K562 (cell line): ENCODE measurements at regions not wholly inside any gene's neighbourhood (a gene's known extent, or its start where the extent isn't known, plus 50 kb on each side); places are given as distances from the start of the nearest gene placed in this dataset.

ENCODE experiments used
- ATAC-seq: fragments of 200-7000 bp; cut with Tn5 transposase; 3 replicates; pipeline ENCODE4 v1.9.1; 2020; ENCODE audit warnings: moderate library complexity
- BruUV-seq: library from RNA; stranded (reverse); fragments of 400-500 nt; replicated peaks from 2 replicates; lab custom pipeline; 2021; lab: Mats Ljungman, UMichigan
- CTCF ChIA-PET: fragments of 300-600 bp; formaldehyde crosslinking; extraction: SDS; loops from one replicate; lab custom pipeline; 2021; ENCODE audit warnings: low intra/inter-chr PET ratio; lab: Yijun Ruan, JAX
- POLR2A ChIA-PET: fragments of 300-600, 350-650 bp; sonication (Branson Sonifier 250); formaldehyde crosslinking; extraction: SDS; loops from one replicate; lab custom pipeline; 2021; ENCODE audit warnings: antibody characterized with exemption, inconsistent platforms; lab: Yijun Ruan, JAX
- DNase-seq, 4 experiments: peaks; one replicate each; pipeline versions ENCODE4 v3.0.0 to v3.0.0-alpha.2; 2011 to 2018; ENCODE audit warnings: low spot score in 3 of 4, mixed read lengths in 3 of 4; ENCODE audit errors: extremely low read depth in 1 of 4
- FAIRE-seq: peaks from 2 replicates; lab custom pipeline; 2011; peaks lifted over from hg19 to GRCh38; lab: Jason Lieb, UNC
- H2AFZ ChIP-seq: 2 replicates; pipeline ENCODE4 v1.6.0; 2011; ENCODE audit warnings: low read depth, low read length, control low read depth, inconsistent platforms
- H3K27ac ChIP-seq: fragments of 200-600 bp; 3 replicates; pipeline ENCODE4 v1.8.0; 2011; ENCODE audit warnings: low read depth, mild to moderate bottlenecking, control low read depth, inconsistent platforms, low read length, moderate library complexity, mixed read lengths; ENCODE audit errors: extremely low read depth
- H3K27me3 ChIP-seq, 2 experiments: fragments of 300-600 bp in 1 of 2; 2 replicates in 1 of 2; 3 replicates in 1 of 2; pipeline versions ENCODE4 v1.6.0 to v1.8.0; 2011; ENCODE audit warnings: inconsistent platforms in 2 of 2, low read length in 2 of 2, mild to moderate bottlenecking in 1 of 2, mixed read lengths in 1 of 2, moderate library complexity in 1 of 2; ENCODE audit not compliant: control insufficient read depth in 2 of 2, insufficient read depth in 2 of 2
- H3K36me3 ChIP-seq: fragments of 300-600 bp; 3 replicates; pipeline ENCODE4 v1.8.0; 2011; ENCODE audit warnings: mild to moderate bottlenecking, low read length, inconsistent platforms; ENCODE audit not compliant: control insufficient read depth, insufficient read depth
- H3K4me1 ChIP-seq, 2 experiments: fragments of 200-600 bp in 1 of 2; replicated peaks in 1 of 2; 2 replicates in 1 of 2; 3 replicates in 1 of 2; pipeline versions ENCODE4 v1.5.1 to v1.8.0; 2011; ENCODE audit warnings: inconsistent platforms in 2 of 2, low read length in 2 of 2, mild to moderate bottlenecking in 1 of 2, mixed read lengths in 1 of 2, moderate library complexity in 1 of 2; ENCODE audit not compliant: control insufficient read depth in 2 of 2, insufficient read depth in 2 of 2
- H3K4me2 ChIP-seq: 2 replicates; pipeline ENCODE4 v1.6.1; 2011; ENCODE audit warnings: low read length, control low read depth, inconsistent platforms, mixed read lengths; ENCODE audit not compliant: insufficient read depth
- H3K4me3 ChIP-seq: fragments of 200-600 bp; sonication (generic), shearing (Covaris generic); 2 replicates; pipeline ENCODE4 v1.5.1; 2016; ENCODE audit warnings: control low read depth, inconsistent platforms
- H3K79me2 ChIP-seq: fragments of 200-600 bp; 3 replicates; pipeline ENCODE4 v1.8.0; 2011; ENCODE audit warnings: low read length, inconsistent platforms; ENCODE audit not compliant: control insufficient read depth, insufficient read depth
- H3K9ac ChIP-seq, 2 experiments: 2 replicates each; pipeline versions ENCODE4 v1.6.0 to v1.6.1; 2011; ENCODE audit warnings: low read depth in 2 of 2, low read length in 2 of 2, control low read depth in 1 of 2, inconsistent platforms in 1 of 2, mild to moderate bottlenecking in 1 of 2, mixed read lengths in 1 of 2; ENCODE audit not compliant: insufficient read depth in 1 of 2
- H3K9me1 ChIP-seq: one replicate; pipeline ENCODE4 v1.6.0; 2011; ENCODE audit warnings: inconsistent platforms, mild to moderate bottlenecking, low read length, moderate library complexity; ENCODE audit not compliant: control insufficient read depth, insufficient read depth
- H3K9me3 ChIP-seq: replicated peaks from 2 replicates; pipeline ENCODE4 v1.5.1; 2011; ENCODE audit warnings: low read depth, low read length, inconsistent platforms; ENCODE audit not compliant: control insufficient read depth, insufficient read depth
- H4K20me1 ChIP-seq: replicated peaks from 2 replicates; pipeline ENCODE4 v1.6.1; 2011; ENCODE audit warnings: low read length, inconsistent platforms, mixed read lengths; ENCODE audit not compliant: control insufficient read depth, insufficient read depth
- CLOCK ChIP-seq: fragments of 250-450 bp; sonication (Bioruptor Pico); IDR thresholded peaks from 2 replicates; pipeline ENCODE4 v1.4.0; 2020; ENCODE audit warnings: mild to moderate bottlenecking, moderate library complexity, borderline replicate concordance
- SNAPC5 ChIP-seq: fragments of 250-450 bp; sonication (Bioruptor Pico); IDR thresholded peaks from 2 replicates; pipeline ENCODE4 v1.8.0; 2021; ENCODE audit warnings: moderate library complexity, mild to moderate bottlenecking, inconsistent platforms
- TAL1 ChIP-seq: fragments of 450-650 bp; IDR thresholded peaks from 2 replicates; pipeline ENCODE4 v1.6.1; 2016; ENCODE audit warnings: mild to moderate bottlenecking
- ZBTB9 ChIP-seq: fragments of 450-650 bp; formaldehyde crosslinking; IDR thresholded peaks from 2 replicates; pipeline ENCODE4 v1.4.0; 2020; ENCODE audit warnings: mild to moderate bottlenecking, moderate library complexity
- ZNF609 ChIP-seq: sonication (generic); formaldehyde crosslinking; IDR thresholded peaks from 2 replicates; pipeline ENCODE4 v1.8.1; 2023; ENCODE audit warnings: missing genetic modification reagents, mild to moderate bottlenecking, borderline replicate concordance
- ZNF639 ChIP-seq, 2 experiments: fragments of 200-800 bp in 1 of 2; sonication (Bioruptor generic) in 1 of 2; sonication (generic) in 1 of 2; formaldehyde crosslinking in 1 of 2; IDR thresholded peaks in 1 of 2; conservative IDR thresholded peaks in 1 of 2; 2 replicates each; pipeline versions ENCODE4 v1.5.0 to v1.6.1; 2016 to 2020; ENCODE audit warnings: missing compliant biosample characterization in 1 of 2, missing genetic modification characterization in 1 of 2, missing genetic modification reagents in 1 of 2
- WGBS: fragments of 100-300 bp; shearing (Covaris generic); methylation state at CpG from one replicate; pipeline ENCODE4 v1.1.6; 2016; ENCODE audit warnings: low coverage, mixed read lengths; ENCODE audit not compliant: insufficient coverage; ENCODE audit errors: missing lambda C conversion rate; 5-methylcytosine and 5-hydroxymethylcytosine counted together
- in situ Hi-C: fragments of 300-500 bp; cut with MboI; formaldehyde crosslinking; loops from 4 replicates; pipeline ENCODE4 v1.15.0; 2018; ENCODE audit warnings: inconsistent platforms, mixed read lengths
- intact Hi-C: fragments of 100-400 bp; cut with micrococcal nuclease; formaldehyde crosslinking; loops from 2 replicates; pipeline ENCODE4 v1.14.2; 2022

GRCh38 chr14:54309615-54310014, 87.2 kb upstream of the CDKN3 start (continued):
- TF ChIP-seq CLOCK (CRISPR knock-in tag): no peak

GRCh38 chr14:54310151-54310850, 86.5 kb upstream of the CDKN3 start:
- no peaks in the 10 kb centered on the region for H3K79me2 ChIP-seq
- BruUV-seq: no TSS peak
- FAIRE-seq: no peak
- in situ Hi-C loops (no loop called here), intact Hi-C loops (no loop called here)
- H3K4me2 ChIP-seq: no peak overlapping the region
- H3K9me3 ChIP-seq: no peaks in the 10 kb centered on the region
- no peak overlapping the region for H3K9ac ChIP-seq
- no peak for ATAC-seq
- no peak overlapping the region for H3K27ac ChIP-seq
- no peaks in the 10 kb centered on the region for H3K4me1 ChIP-seq
- CTCF ChIA-PET: no interaction called here
- no peaks in the 10 kb centered on the region for H3K9me1 ChIP-seq
- 5% methylated on average over 9 of the region's 10 CpGs for WGBS
- no peak overlapping the region for H2AFZ ChIP-seq
- no peaks in the 10 kb centered on the region; a peak in 1 of 5 replicates for H3K27me3 ChIP-seq
- no peaks in the 10 kb centered on the region for H3K36me3 ChIP-seq
- H4K20me1 ChIP-seq: no peaks in the 10 kb centered on the region
- POLR2A ChIA-PET: interaction anchor here (0.6 to 1.6 kb wide), 4 partner anchors 10 to 332 kb away, joined by 3 read pairs; no protein-coding TSS in a partner anchor
- no peak overlapping the region for H3K4me3 ChIP-seq
- DNase-seq: no peak
- TF ChIP-seq ZNF609 (no peak), TAL1 (no peak), ZNF639 (CRISPR knock-in tag; conservative IDR thresholded peaks at IDR 0.05 in 1 of 2, IDR thresholded peaks at IDR 0.05 in 1 of 2) (no peak), SNAPC5 (CRISPR knock-in tag) (no peak), ZBTB9 (CRISPR knock-in tag) (no peak)
